ENCODE measurements at regions not wholly inside any gene's neighbourhood (a gene's known extent, or its start where the extent isn't known, plus 50 kb on each side); places are given as distances from the start of the nearest gene placed in this dataset.
A peak's percentile ranks its signal among the peaks of the same experiment; 100 is the strongest.

DNA sequence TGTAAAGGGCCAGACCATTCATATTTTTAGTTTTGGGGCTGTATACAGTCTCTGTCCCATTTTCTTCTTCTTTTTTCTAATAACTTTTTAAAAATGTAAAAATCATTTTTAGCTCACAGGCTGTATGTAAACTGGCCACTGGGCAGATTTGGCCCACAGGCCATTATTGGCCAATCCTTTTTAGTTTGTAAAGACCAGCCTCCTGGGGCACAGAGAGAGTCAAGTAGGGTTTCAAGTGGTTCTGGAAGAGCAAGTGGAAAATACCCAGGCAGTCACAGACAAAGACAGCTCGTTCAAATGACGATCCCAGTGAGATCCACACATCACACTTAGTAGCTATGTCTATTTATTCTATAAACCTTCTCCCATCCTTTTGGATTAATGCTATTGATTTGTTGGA is 150.2 kb upstream of the ARHGAP20 start:
- intact Hi-C loops (cut with DNase I; ENCODE audit: low total_unique reads), result no loop called here
- Histone ChIP-seq H3K9me3 (no peaks in the 10 kb centered on the region), H3K27ac (no peak overlapping the region), H3K36me3 (no peaks in the 10 kb centered on the region), H3K27me3 (no peaks in the 10 kb centered on the region), H3K4me3 (no peak overlapping the region), H3K4me1 (no peaks in the 10 kb centered on the region)
- no peak for DNase-seq
- TF ChIP-seq, protein P1, sequence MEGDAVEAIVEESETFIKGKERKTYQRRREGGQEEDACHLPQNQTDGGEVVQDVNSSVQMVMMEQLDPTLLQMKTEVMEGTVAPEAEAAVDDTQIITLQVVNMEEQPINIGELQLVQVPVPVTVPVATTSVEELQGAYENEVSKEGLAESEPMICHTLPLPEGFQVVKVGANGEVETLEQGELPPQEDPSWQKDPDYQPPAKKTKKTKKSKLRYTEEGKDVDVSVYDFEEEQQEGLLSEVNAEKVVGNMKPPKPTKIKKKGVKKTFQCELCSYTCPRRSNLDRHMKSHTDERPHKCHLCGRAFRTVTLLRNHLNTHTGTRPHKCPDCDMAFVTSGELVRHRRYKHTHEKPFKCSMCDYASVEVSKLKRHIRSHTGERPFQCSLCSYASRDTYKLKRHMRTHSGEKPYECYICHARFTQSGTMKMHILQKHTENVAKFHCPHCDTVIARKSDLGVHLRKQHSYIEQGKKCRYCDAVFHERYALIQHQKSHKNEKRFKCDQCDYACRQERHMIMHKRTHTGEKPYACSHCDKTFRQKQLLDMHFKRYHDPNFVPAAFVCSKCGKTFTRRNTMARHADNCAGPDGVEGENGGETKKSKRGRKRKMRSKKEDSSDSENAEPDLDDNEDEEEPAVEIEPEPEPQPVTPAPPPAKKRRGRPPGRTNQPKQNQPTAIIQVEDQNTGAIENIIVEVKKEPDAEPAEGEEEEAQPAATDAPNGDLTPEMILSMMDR (IDR thresholded peaks at IDR 0.05), result no peak
- TF ChIP-seq POLR2A (IDR thresholded peaks at IDR 0.05), result no peak

DNA sequence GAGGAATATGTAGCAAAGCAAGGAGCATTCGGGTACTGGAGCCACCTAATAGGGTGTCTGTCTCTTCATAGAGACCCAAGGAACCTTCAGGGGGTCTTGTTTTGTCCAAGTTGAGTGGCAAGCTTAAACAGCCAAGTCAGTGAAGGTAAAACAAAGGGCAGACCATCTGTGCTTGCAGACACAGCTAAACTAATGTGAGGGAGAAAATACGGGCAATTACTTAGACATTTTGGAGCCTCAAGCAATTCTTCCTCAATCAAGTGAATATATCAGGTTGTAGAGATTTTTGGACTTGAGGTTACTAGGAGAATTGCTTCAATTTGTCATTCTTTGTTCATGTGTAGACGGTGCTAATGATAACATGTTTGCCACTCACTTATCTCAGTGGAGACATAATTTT is 148.2 kb upstream of the ARHGAP20 start:
- intact Hi-C loops (cut with DNase I; ENCODE audit: low total_unique reads), result no loop called here
- Histone ChIP-seq H3K36me3 (no peaks in the 10 kb centered on the region), H3K4me1 (no peaks in the 10 kb centered on the region), H3K27ac (no peak overlapping the region), H3K27me3 (no peaks in the 10 kb centered on the region), H3K9me3 (no peaks in the 10 kb centered on the region), H3K4me3 (no peak overlapping the region)
- no peak for TF ChIP-seq POLR2A (IDR thresholded peaks at IDR 0.05)
- TF ChIP-seq, protein P1 (IDR thresholded peaks at IDR 0.05), result no peak
- no peak for DNase-seq

GRCh38 chr11:110859998-110860397 is 147.8 kb upstream of the ARHGAP20 start:
- H3K4me1 ChIP-seq, result no peaks in the 10 kb centered on the region
- intact Hi-C loops (cut with DNase I; ENCODE audit: low total_unique reads), result no loop called here
- H3K36me3 ChIP-seq, result no peaks in the 10 kb centered on the region
- no peak overlapping the region for H3K4me3 ChIP-seq
- no peak for DNase-seq
- H3K27me3 ChIP-seq, result no peaks in the 10 kb centered on the region
- H3K9me3 ChIP-seq, result no peaks in the 10 kb centered on the region
- no peak overlapping the region for H3K27ac ChIP-seq
- no peak for TF ChIP-seq POLR2A (IDR thresholded peaks at IDR 0.05)
- TF ChIP-seq, protein P1 (IDR thresholded peaks at IDR 0.05), result no peak

GRCh38 chr11:110859240-110859840 is 147.1 kb upstream of the ARHGAP20 start:
- Histone ChIP-seq H3K27me3 (no peaks in the 10 kb centered on the region), H3K9me3 (no peaks in the 10 kb centered on the region), H3K36me3 (no peaks in the 10 kb centered on the region), H3K27ac (no peak overlapping the region), H3K4me1 (no peaks in the 10 kb centered on the region), H3K4me3 (no peak overlapping the region)
- intact Hi-C loops (cut with DNase I; ENCODE audit: low total_unique reads), result no loop called here
- no peak for DNase-seq
- TF ChIP-seq, protein P1 (IDR thresholded peaks at IDR 0.05), result no peak
- TF ChIP-seq POLR2A (IDR thresholded peaks at IDR 0.05), result no peak

DNA sequence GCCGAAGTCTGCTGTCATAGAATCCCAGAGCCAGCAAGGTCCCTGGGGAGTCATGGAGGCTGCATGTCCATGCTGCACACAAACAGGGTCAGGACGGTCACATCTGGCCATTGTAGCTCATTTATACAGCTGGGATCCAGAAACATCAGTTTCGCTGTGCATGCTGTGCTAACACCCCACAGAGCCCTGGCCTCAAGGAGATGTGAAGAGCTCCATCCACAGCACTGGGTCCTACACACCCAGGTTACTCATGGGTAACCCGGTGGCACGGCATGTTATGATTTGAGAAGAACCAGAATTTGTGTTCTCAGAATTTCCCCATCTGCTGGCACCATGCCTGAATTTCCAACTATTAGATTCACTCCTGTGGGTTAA is 146.3 kb upstream of the ARHGAP20 start:
- no peaks in the 10 kb centered on the region for H3K27me3 ChIP-seq
- no peak overlapping the region for H3K27ac ChIP-seq
- intact Hi-C loops (cut with DNase I; ENCODE audit: low total_unique reads), result no loop called here
- H3K4me1 ChIP-seq, result no peaks in the 10 kb centered on the region
- TF ChIP-seq, protein P1 (IDR thresholded peaks at IDR 0.05), result no peak
- TF ChIP-seq POLR2A (IDR thresholded peaks at IDR 0.05), result no peak
- H3K4me3 ChIP-seq, result no peak overlapping the region
- DNase-seq, result peak; percentile 71 to 76
- no peaks in the 10 kb centered on the region for H3K9me3 ChIP-seq
- no peaks in the 10 kb centered on the region for H3K36me3 ChIP-seq

Data from uterus (tissue), 3 donors.